GM12872 (cell line): ENCODE measurements at regions not wholly inside any gene's neighbourhood (a gene's known extent, or its start where the extent isn't known, plus 50 kb on each side); places are given as distances from the start of the nearest gene placed in this dataset.

ENCODE experiments used
- TF ChIP-seq, protein P1 (sequence below): IDR thresholded peaks from 3 replicates; pipeline ENCODE4 v1.5.1; 2011; ENCODE audit warnings: low read depth, mild to moderate bottlenecking, low read length, moderate library complexity; ENCODE audit not compliant: insufficient read depth

DNA sequence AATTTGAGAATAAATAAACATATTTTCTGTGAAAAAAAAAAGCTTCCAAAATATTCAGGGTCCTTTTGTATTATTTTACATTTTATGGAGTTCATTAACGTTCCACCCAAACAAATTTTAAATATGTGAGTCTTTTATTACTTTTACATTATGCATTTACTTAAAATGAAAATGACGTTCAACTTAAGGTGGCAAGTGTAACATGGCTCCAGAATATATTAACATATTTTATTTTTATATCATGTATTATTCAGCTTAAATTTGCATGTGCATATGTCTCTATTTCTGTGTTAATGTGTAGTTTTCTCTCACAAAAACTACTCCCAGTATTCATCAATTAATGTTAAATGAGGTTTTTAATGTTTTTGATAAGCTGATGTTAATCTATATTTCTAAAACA, 243.6 kb upstream of the CNTN3 start:
- TF ChIP-seq, protein P1, sequence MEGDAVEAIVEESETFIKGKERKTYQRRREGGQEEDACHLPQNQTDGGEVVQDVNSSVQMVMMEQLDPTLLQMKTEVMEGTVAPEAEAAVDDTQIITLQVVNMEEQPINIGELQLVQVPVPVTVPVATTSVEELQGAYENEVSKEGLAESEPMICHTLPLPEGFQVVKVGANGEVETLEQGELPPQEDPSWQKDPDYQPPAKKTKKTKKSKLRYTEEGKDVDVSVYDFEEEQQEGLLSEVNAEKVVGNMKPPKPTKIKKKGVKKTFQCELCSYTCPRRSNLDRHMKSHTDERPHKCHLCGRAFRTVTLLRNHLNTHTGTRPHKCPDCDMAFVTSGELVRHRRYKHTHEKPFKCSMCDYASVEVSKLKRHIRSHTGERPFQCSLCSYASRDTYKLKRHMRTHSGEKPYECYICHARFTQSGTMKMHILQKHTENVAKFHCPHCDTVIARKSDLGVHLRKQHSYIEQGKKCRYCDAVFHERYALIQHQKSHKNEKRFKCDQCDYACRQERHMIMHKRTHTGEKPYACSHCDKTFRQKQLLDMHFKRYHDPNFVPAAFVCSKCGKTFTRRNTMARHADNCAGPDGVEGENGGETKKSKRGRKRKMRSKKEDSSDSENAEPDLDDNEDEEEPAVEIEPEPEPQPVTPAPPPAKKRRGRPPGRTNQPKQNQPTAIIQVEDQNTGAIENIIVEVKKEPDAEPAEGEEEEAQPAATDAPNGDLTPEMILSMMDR: no peak

DNA sequence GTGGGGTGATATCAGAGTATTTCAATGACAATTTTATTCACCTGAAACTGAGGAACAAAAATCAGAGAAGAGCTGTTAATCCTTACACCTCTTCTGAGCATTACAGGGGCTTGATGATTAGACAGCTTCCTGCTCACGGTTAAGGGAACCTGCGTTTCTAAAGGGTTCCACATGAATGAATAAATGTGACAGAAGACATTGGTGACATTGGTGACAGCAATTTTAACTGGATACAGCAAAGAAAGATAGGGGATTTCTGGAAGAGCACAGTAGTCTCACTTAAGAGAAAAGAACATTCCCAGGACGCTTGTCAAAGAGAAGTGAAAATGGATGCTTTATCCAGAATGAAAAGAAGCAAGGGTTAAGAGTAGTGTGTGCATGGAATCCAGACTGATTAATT, 235.9 kb upstream of the CNTN3 start:
- TF ChIP-seq, protein P1: no peak

DNA sequence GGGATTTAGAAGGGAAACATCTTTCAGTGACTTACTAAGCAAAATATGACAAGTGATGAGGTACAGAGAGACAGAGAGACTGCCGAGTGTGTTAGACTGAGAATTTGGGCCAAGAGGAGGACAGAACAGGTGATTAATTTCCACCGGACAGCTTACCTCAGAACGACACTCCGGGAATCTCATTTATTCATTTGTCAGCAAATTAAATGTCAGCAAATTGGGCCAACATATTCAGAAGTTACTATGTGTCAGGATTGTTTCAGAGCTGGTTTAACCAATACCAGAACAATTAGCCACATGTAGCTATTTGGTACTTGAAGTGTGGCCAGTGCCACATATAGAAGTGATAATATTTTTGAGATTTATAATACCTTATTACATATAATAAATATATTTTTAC, 232.6 kb upstream of the CNTN3 start:
- TF ChIP-seq, protein P1: no peak

DNA sequence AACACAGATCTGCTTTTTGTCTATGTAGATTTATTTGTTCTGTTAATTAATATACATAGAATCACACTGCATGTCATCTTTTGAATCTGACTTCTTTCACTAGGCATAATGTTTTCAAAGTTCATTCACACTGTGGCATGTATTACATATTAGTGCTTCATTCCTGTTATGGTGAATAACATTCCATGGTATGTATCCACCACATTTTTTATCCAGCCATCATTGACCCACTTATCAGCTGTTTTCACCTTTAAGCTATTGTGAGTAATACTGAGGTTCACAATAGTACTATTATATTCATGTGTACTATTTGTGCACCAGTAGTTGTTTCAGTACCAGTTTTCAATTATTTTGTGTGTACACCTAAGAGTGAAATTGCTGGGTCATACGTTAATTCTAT, 230.6 kb upstream of the CNTN3 start:
- TF ChIP-seq, protein P1: no peak

GRCh38 chr3:74844428-74844827, 230.0 kb upstream of the CNTN3 start:
- TF ChIP-seq, protein P1: no peak

GRCh38 chr3:74842649-74843048, 228.2 kb upstream of the CNTN3 start:
- TF ChIP-seq, protein P1: no peak

GRCh38 chr3:74842141-74842540, 227.7 kb upstream of the CNTN3 start:
- TF ChIP-seq, protein P1: no peak

DNA sequence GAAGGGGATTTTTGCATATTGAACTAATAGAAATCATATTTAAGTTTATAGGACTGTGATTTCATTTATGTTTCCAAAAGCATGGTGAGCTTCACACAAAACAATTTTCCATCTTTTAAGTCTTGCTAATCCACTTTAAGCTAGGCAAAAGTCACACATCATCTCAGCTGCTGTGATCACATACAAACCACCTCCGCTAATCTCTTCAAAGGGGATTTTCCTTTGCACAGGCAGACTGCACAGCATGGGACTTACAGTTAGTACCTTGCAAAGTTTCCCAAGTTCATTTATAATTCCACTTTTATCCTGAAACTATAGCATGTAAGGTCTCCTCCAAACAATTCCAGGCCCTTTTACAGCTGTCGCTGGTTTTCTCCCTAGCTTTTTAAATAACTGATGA, 225.1 kb upstream of the CNTN3 start:
- TF ChIP-seq, protein P1: no peak
